Ovary (tissue), 3 donors: ENCODE measurements at regions not wholly inside any gene's neighbourhood (a gene's known extent, or its start where the extent isn't known, plus 50 kb on each side); places are given as distances from the start of the nearest gene placed in this dataset.

Experiments
- EP300 ChIP-seq: sonication (generic); formaldehyde crosslinking; IDR thresholded peaks from one replicate; pipeline ENCODE4 v1.6.1; 2017; ENCODE audit warnings: antibody characterized with exemption
- TF ChIP-seq, protein P1 (sequence below), 3 donors: fragments of 450-650 bp in 2 of 3; fragments of 200-600 bp in 1 of 3; IDR thresholded peaks; one replicate each; pipeline versions ENCODE4 v1.5.1 to v1.8.0; 2016 to 2022; ENCODE audit warnings: antibody characterized with exemption in 3 of 3, mild to moderate bottlenecking in 1 of 3
- donor health status: DM: no; HTN: no; CAD: no.

DNA sequence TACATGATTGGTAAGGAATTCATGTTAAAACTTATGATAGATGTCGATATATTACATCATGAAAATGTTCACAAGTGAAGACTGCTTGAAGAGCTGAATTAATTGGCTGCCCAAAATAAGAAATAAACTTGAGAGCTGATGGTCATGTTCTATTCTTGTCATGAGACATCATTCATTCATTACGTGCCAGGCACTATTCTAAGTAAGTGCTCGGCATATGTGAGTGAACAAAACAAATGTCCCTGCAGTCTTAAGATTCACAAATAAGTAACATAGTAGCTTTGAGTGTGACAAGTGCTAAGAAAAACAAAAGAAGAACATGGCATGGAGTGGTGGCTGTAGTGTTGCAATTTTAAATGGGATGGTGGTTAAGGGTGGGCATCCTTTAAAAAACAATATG, 329.3 kb downstream of the SUCLA2 start:
- TF ChIP-seq, protein P1, sequence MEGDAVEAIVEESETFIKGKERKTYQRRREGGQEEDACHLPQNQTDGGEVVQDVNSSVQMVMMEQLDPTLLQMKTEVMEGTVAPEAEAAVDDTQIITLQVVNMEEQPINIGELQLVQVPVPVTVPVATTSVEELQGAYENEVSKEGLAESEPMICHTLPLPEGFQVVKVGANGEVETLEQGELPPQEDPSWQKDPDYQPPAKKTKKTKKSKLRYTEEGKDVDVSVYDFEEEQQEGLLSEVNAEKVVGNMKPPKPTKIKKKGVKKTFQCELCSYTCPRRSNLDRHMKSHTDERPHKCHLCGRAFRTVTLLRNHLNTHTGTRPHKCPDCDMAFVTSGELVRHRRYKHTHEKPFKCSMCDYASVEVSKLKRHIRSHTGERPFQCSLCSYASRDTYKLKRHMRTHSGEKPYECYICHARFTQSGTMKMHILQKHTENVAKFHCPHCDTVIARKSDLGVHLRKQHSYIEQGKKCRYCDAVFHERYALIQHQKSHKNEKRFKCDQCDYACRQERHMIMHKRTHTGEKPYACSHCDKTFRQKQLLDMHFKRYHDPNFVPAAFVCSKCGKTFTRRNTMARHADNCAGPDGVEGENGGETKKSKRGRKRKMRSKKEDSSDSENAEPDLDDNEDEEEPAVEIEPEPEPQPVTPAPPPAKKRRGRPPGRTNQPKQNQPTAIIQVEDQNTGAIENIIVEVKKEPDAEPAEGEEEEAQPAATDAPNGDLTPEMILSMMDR (IDR thresholded peaks at IDR 0.05): no peak
- no peak for TF ChIP-seq EP300
